ENCODE measurements at regions not wholly inside any gene's neighbourhood (a gene's known extent, or its start where the extent isn't known, plus 50 kb on each side); places are given as distances from the start of the nearest gene placed in this dataset.
"Not testable (repeated sequence)": the region's sequence is repeated elsewhere in the genome, so short reads cannot be mapped to it uniquely, and the experiment has no call there.

GRCh38 chr1:37372302-37372701, 102.1 kb upstream of the ZC3H12A start:
- no peak for DNase-seq (ENCODE audit: low read depth in 2 of 2)
- Histone ChIP-seq H3K36me3 (ENCODE audit: control insufficient read depth, insufficient read depth, low read length) (no peaks in the 10 kb centered on the region), H2AFZ (ENCODE audit: low read length) (no peak overlapping the region), H3K27me3 (ENCODE audit: control insufficient read depth, insufficient read depth, low read length) (no peaks in the 10 kb centered on the region), H3K79me2 (ENCODE audit: control insufficient read depth, insufficient read depth, low read length) (no peaks in the 10 kb centered on the region), H3K9me3 (ENCODE audit: control insufficient read depth, insufficient read depth, low read depth, low read length) (no peaks in the 10 kb centered on the region), H3K4me2 (ENCODE audit: extremely low read depth, insufficient read depth, low read length) (no peak overlapping the region), H3K9ac (ENCODE audit: insufficient read depth, low read length) (no peak overlapping the region), H3K4me1 (ENCODE audit: control insufficient read depth, extremely low read depth, insufficient read depth, low read length) (no peaks in the 10 kb centered on the region), H4K20me1 (ENCODE audit: control insufficient read depth, extremely low read depth, insufficient read depth, low read length) (no peaks in the 10 kb centered on the region), H3K27ac (ENCODE audit: insufficient read depth, low read length) (no peak overlapping the region), H3K4me3 (replicated peaks in 1 of 4; ENCODE audit: control extremely low read depth in 1 of 4, insufficient read depth in 1 of 4, low read depth in 3 of 4, low read length in 4 of 4) (no peak overlapping the region)
- TF ChIP-seq CTCF (conservative IDR thresholded peaks at IDR 0.05 in 1 of 2, IDR thresholded peaks at IDR 0.05 in 1 of 2; ENCODE audit: low read depth in 1 of 2, low read length in 2 of 2) = no peak
- no peak for TF ChIP-seq EZH2 (IDR thresholded peaks at IDR 0.05; ENCODE audit: low read length, missing control alignments)

GRCh38 chr1:37372711-37373110, 101.7 kb upstream of the ZC3H12A start:
- no peak for TF ChIP-seq EZH2 (IDR thresholded peaks at IDR 0.05; ENCODE audit: low read length, missing control alignments)
- no peak for TF ChIP-seq CTCF (conservative IDR thresholded peaks at IDR 0.05 in 1 of 2, IDR thresholded peaks at IDR 0.05 in 1 of 2; ENCODE audit: low read depth in 1 of 2, low read length in 2 of 2)
- Histone ChIP-seq H4K20me1 (ENCODE audit: control insufficient read depth, extremely low read depth, insufficient read depth, low read length) (no peaks in the 10 kb centered on the region), H3K4me3 (replicated peaks in 1 of 4; ENCODE audit: control extremely low read depth in 1 of 4, insufficient read depth in 1 of 4, low read depth in 3 of 4, low read length in 4 of 4) (no peak overlapping the region), H3K79me2 (ENCODE audit: control insufficient read depth, insufficient read depth, low read length) (no peaks in the 10 kb centered on the region), H3K27me3 (ENCODE audit: control insufficient read depth, insufficient read depth, low read length) (no peaks in the 10 kb centered on the region), H2AFZ (ENCODE audit: low read length) (no peak overlapping the region), H3K4me2 (ENCODE audit: extremely low read depth, insufficient read depth, low read length) (no peak overlapping the region), H3K4me1 (ENCODE audit: control insufficient read depth, extremely low read depth, insufficient read depth, low read length) (no peaks in the 10 kb centered on the region), H3K36me3 (ENCODE audit: control insufficient read depth, insufficient read depth, low read length) (no peaks in the 10 kb centered on the region), H3K27ac (ENCODE audit: insufficient read depth, low read length) (no peak overlapping the region), H3K9ac (ENCODE audit: insufficient read depth, low read length) (no peak overlapping the region), H3K9me3 (ENCODE audit: control insufficient read depth, insufficient read depth, low read depth, low read length) (no peaks in the 10 kb centered on the region)
- DNase-seq (ENCODE audit: low read depth in 2 of 2) = no peak

GRCh38 chr1:37373413-37373812, 101.0 kb upstream of the ZC3H12A start:
- Histone ChIP-seq H3K4me1 (ENCODE audit: control insufficient read depth, extremely low read depth, insufficient read depth, low read length) (no peaks in the 10 kb centered on the region), H3K4me2 (ENCODE audit: extremely low read depth, insufficient read depth, low read length) (no peak overlapping the region), H3K9ac (ENCODE audit: insufficient read depth, low read length) (no peak overlapping the region), H3K27me3 (ENCODE audit: control insufficient read depth, insufficient read depth, low read length) (no peaks in the 10 kb centered on the region), H3K4me3 (replicated peaks in 1 of 4; ENCODE audit: control extremely low read depth in 1 of 4, insufficient read depth in 1 of 4, low read depth in 3 of 4, low read length in 4 of 4) (no peak overlapping the region), H3K9me3 (ENCODE audit: control insufficient read depth, insufficient read depth, low read depth, low read length) (no peaks in the 10 kb centered on the region), H3K36me3 (ENCODE audit: control insufficient read depth, insufficient read depth, low read length) (no peaks in the 10 kb centered on the region), H3K79me2 (ENCODE audit: control insufficient read depth, insufficient read depth, low read length) (no peaks in the 10 kb centered on the region), H3K27ac (ENCODE audit: insufficient read depth, low read length) (no peak overlapping the region), H2AFZ (ENCODE audit: low read length) (no peak overlapping the region), H4K20me1 (ENCODE audit: control insufficient read depth, extremely low read depth, insufficient read depth, low read length) (no peaks in the 10 kb centered on the region)
- no peak for TF ChIP-seq EZH2 (IDR thresholded peaks at IDR 0.05; ENCODE audit: low read length, missing control alignments)
- DNase-seq (ENCODE audit: low read depth in 2 of 2) = no peak

GRCh38 chr1:37380546-37380945, 93.8 kb upstream of the ZC3H12A start:
- not testable (repeated sequence) for H3K4me2 ChIP-seq (ENCODE audit: extremely low read depth, insufficient read depth, low read length); H3K79me2 ChIP-seq (ENCODE audit: control insufficient read depth, insufficient read depth, low read length); H3K9me3 ChIP-seq (ENCODE audit: control insufficient read depth, insufficient read depth, low read depth, low read length); H3K4me1 ChIP-seq (ENCODE audit: control insufficient read depth, extremely low read depth, insufficient read depth, low read length); H4K20me1 ChIP-seq (ENCODE audit: control insufficient read depth, extremely low read depth, insufficient read depth, low read length); H3K27ac ChIP-seq (ENCODE audit: insufficient read depth, low read length); H3K27me3 ChIP-seq (ENCODE audit: control insufficient read depth, insufficient read depth, low read length); H3K36me3 ChIP-seq (ENCODE audit: control insufficient read depth, insufficient read depth, low read length); H3K9ac ChIP-seq (ENCODE audit: insufficient read depth, low read length); H3K4me3 ChIP-seq (replicated peaks in 1 of 4; ENCODE audit: control extremely low read depth in 1 of 4, insufficient read depth in 1 of 4, low read depth in 3 of 4, low read length in 4 of 4); DNase-seq (ENCODE audit: low read depth in 2 of 2); H2AFZ ChIP-seq (ENCODE audit: low read length)

Measured in fibroblast of lung (primary cell).